ENCODE measurements at regions not wholly inside any gene's neighbourhood (a gene's known extent, or its start where the extent isn't known, plus 50 kb on each side); places are given as distances from the start of the nearest gene placed in this dataset.

- Mint-ChIP-seq H3K36me3 (ENCODE audit: low read depth) (no peaks in the 10 kb centered on the region), H3K27ac (no peak overlapping the region), H3K4me3 (no peak overlapping the region), H3K9me3 (no peaks in the 10 kb centered on the region; the same call in 2 of the 3 replicates), H3K27me3 (ENCODE audit: insufficient read depth, low read depth, poor library complexity) (peaks cover 5% of the 10 kb centered on the region), H3K4me1 (peaks cover 17% of the 10 kb centered on the region)
- H4K20me1 ChIP-seq (replicated peaks; ENCODE audit: insufficient read depth) = no peaks in the 10 kb centered on the region
- no peaks in the 10 kb centered on the region for H3F3A ChIP-seq (replicated peaks; ENCODE audit: low read depth)
- H3K36me3 ChIP-seq (ENCODE audit: insufficient read depth) = no peaks in the 10 kb centered on the region
- no peak overlapping the region for H3K27ac ChIP-seq (ENCODE audit: low read depth)
- H3K4me3 ChIP-seq = no peak overlapping the region
- TF ChIP-seq EZH2phosphoT487 (IDR thresholded peaks at IDR 0.05; ENCODE audit: unreplicated experiment) = no peak
- TF ChIP-seq POLR2AphosphoS5 (IDR thresholded peaks at IDR 0.05; ENCODE audit: low read depth) = no peak
- no peak for TF ChIP-seq CTCF (conservative IDR thresholded peaks at IDR 0.05; ENCODE audit: low read depth in 2 of 2)
- TF ChIP-seq STAT1 (IDR thresholded peaks at IDR 0.05; ENCODE audit: unreplicated experiment) = no peak
- no peak for TF ChIP-seq EZH2 (IDR thresholded peaks at IDR 0.05; ENCODE audit: low read depth, unreplicated experiment)
- TF ChIP-seq CREB1 (CRISPR knock-in tag; IDR thresholded peaks at IDR 0.05; ENCODE audit: low read depth) = no peak
- no peak for TF ChIP-seq REST (IDR thresholded peaks at IDR 0.05; ENCODE audit: unreplicated experiment)
- no peak for TF ChIP-seq ZNF114 (CRISPR knock-in tag; IDR thresholded peaks at IDR 0.05)
- no peak for TF ChIP-seq ETS1 (IDR thresholded peaks at IDR 0.05)
- ATAC-seq (no peak), DNase-seq (ENCODE audit: low spot score) (no peak)
- H3K4me2 ChIP-seq = no peak overlapping the region
- H2AFZ ChIP-seq = no peak overlapping the region
- no peaks in the 10 kb centered on the region; the same call in 1 of the 2 replicates for H3K4me1 ChIP-seq (ENCODE audit: insufficient read depth)
- no peaks in the 10 kb centered on the region for H3K9me2 ChIP-seq (ENCODE audit: insufficient read depth)
- H3K79me2 ChIP-seq (replicated peaks; ENCODE audit: insufficient read depth) = no peaks in the 10 kb centered on the region
- H3K27me3 ChIP-seq (ENCODE audit: insufficient read depth) = no peaks in the 10 kb centered on the region
These were observed 121.1 kb upstream of the ALDH1A3 start for GRCh38 chr15:100758555-100758954.

GRCh38 chr15:100759106-100759505 is 120.5 kb upstream of the ALDH1A3 start:
- no peak overlapping the region for H3K4me3 ChIP-seq
- Mint-ChIP-seq H3K4me1 (peaks cover 17% of the 10 kb centered on the region), H3K36me3 (ENCODE audit: low read depth) (no peaks in the 10 kb centered on the region), H3K9me3 (no peaks in the 10 kb centered on the region; the same call in 2 of the 3 replicates), H3K27ac (no peak overlapping the region), H3K27me3 (ENCODE audit: insufficient read depth, low read depth, poor library complexity) (peaks cover 5% of the 10 kb centered on the region), H3K4me3 (no peak overlapping the region)
- DNase-seq (ENCODE audit: low spot score) (no peak), ATAC-seq (no peak)
- no peaks in the 10 kb centered on the region for H3K9me2 ChIP-seq (ENCODE audit: insufficient read depth)
- H3K4me2 ChIP-seq = no peak overlapping the region
- H2AFZ ChIP-seq = 0 out of 2 replicates have a peak overlapping the region, but pooled peaks have one; percentile 0
- H3K4me1 ChIP-seq (ENCODE audit: insufficient read depth) = no peaks in the 10 kb centered on the region; the same call in 1 of the 2 replicates
- H3K27me3 ChIP-seq (ENCODE audit: insufficient read depth) = no peaks in the 10 kb centered on the region
- H3K27ac ChIP-seq (ENCODE audit: low read depth) = no peak overlapping the region
- TF ChIP-seq EZH2 (IDR thresholded peaks at IDR 0.05; ENCODE audit: low read depth, unreplicated experiment) (no peak), REST (IDR thresholded peaks at IDR 0.05; ENCODE audit: unreplicated experiment) (no peak), CTCF (conservative IDR thresholded peaks at IDR 0.05; ENCODE audit: low read depth in 2 of 2) (no peak), ZNF114 (CRISPR knock-in tag; IDR thresholded peaks at IDR 0.05) (no peak)
- no peaks in the 10 kb centered on the region for H3K79me2 ChIP-seq (replicated peaks; ENCODE audit: insufficient read depth)
- H3K36me3 ChIP-seq (ENCODE audit: insufficient read depth) = no peaks in the 10 kb centered on the region
- H3F3A ChIP-seq (replicated peaks; ENCODE audit: low read depth) = no peaks in the 10 kb centered on the region
- no peaks in the 10 kb centered on the region for H4K20me1 ChIP-seq (replicated peaks; ENCODE audit: insufficient read depth)

Data from GM23338 (cell line).